Hepatocyte (in vitro differentiated cells): ENCODE measurements at regions not wholly inside any gene's neighbourhood (a gene's known extent, or its start where the extent isn't known, plus 50 kb on each side); places are given as distances from the start of the nearest gene placed in this dataset. TPM values are rescaled to one million over a fixed set of nuclear protein-coding genes. Genes with fewer than 3 reads are reported as not detected.
A peak's percentile ranks its signal among the peaks of the same experiment; 100 is the strongest.

Source experiments
- DNase-seq: peaks from one replicate; pipeline ENCODE4 v3.0.0-alpha.2; 2016; ENCODE audit warnings: low spot score
- H2AFZ ChIP-seq: fragments of 200-600 bp; sonication (generic); 2 replicates; pipeline ENCODE4 v1.6.0; 2016; ENCODE audit warnings: antibody characterized with exemption, mild to moderate bottlenecking
- H3K27ac ChIP-seq: fragments of 200-600 bp; sonication (generic); 2 replicates; pipeline ENCODE4 v1.5.1; 2016; ENCODE audit warnings: mild to moderate bottlenecking
- H3K27me3 ChIP-seq: fragments of 200-600 bp; sonication (generic); 2 replicates; pipeline ENCODE4 v1.6.1; 2016
- H3K36me3 ChIP-seq: fragments of 200-600 bp; sonication (generic); replicated peaks from 2 replicates; pipeline ENCODE4 v1.5.1; 2016; ENCODE audit warnings: low read depth; ENCODE audit not compliant: insufficient read depth
- H3K4me1 ChIP-seq: fragments of 200-600 bp; sonication (generic); 2 replicates; pipeline ENCODE4 v1.5.1; 2016; ENCODE audit warnings: mild to moderate bottlenecking, moderate library complexity; ENCODE audit not compliant: insufficient read depth
- H3K4me2 ChIP-seq: fragments of 200-600 bp; sonication (generic); 2 replicates; pipeline ENCODE4 v1.6.0; 2016
- H3K4me3 ChIP-seq: fragments of 200-600 bp; sonication (generic); 2 replicates; pipeline ENCODE4 v1.5.1; 2016; ENCODE audit warnings: mild to moderate bottlenecking
- H3K79me2 ChIP-seq: fragments of 200-600 bp; sonication (generic); 2 replicates; pipeline ENCODE4 v1.6.0; 2017; ENCODE audit warnings: mild to moderate bottlenecking
- H3K9me2 ChIP-seq: fragments of 200-600 bp; sonication (generic); replicated peaks from 2 replicates; pipeline ENCODE4 v1.6.0; 2017; ENCODE audit warnings: mild to moderate bottlenecking; ENCODE audit not compliant: insufficient read depth
- H3K9me3 ChIP-seq: fragments of 200-600 bp; sonication (generic); 2 replicates; pipeline ENCODE4 v1.5.1; 2016; ENCODE audit warnings: low read depth, mild to moderate bottlenecking
- H4K20me1 ChIP-seq: fragments of 200-600 bp; sonication (generic); 2 replicates; pipeline ENCODE4 v1.6.0; 2016; ENCODE audit warnings: mild to moderate bottlenecking; ENCODE audit not compliant: insufficient read depth, poor library complexity, severe bottlenecking
- EZH2 ChIP-seq: fragments of 200-600 bp; sonication (generic); IDR thresholded peaks from 2 replicates; pipeline ENCODE4 v1.6.1; 2016; ENCODE audit warnings: antibody characterized with exemption, mild to moderate bottlenecking, borderline replicate concordance
- EZH2phosphoT487 ChIP-seq: fragments of 200-600 bp; sonication (generic); IDR thresholded peaks from one replicate; pipeline ENCODE4 v1.6.1; 2018; ENCODE audit warnings: antibody characterized with exemption, mild to moderate bottlenecking, low read depth, moderate library complexity; ENCODE audit not compliant: unreplicated experiment, severe bottlenecking
- WGBS: methylation state at CpG from one replicate; pipeline ENCODE4 v1.1.6; 2016; ENCODE audit warnings: low lambda C conversion rate; ENCODE audit errors: missing lambda C conversion rate; 5-methylcytosine and 5-hydroxymethylcytosine counted together
- microRNA counts: library from miRNA; unstranded; fragments of <30 nt; microRNA quantifications from one replicate; lab custom pipeline; 2017
- microRNA-seq: library from miRNA; unstranded; fragments of <30 nt; microRNA quantifications from one replicate; pipeline ENCODE4, GENCODE V29; 2017
- small RNA-seq: library from RNA; depleted of rRNA; stranded (forward); fragments of <200 nt; gene quantifications from one replicate; pipeline ENCODE3, GENCODE V24; 2014
- TF ChIP-seq, protein P1 (sequence below): fragments of 200-600 bp; sonication (generic); IDR thresholded peaks from 2 replicates; pipeline ENCODE4 v1.5.1; 2016; ENCODE audit warnings: antibody characterized with exemption, mild to moderate bottlenecking; ENCODE audit not compliant: poor library complexity

DNA sequence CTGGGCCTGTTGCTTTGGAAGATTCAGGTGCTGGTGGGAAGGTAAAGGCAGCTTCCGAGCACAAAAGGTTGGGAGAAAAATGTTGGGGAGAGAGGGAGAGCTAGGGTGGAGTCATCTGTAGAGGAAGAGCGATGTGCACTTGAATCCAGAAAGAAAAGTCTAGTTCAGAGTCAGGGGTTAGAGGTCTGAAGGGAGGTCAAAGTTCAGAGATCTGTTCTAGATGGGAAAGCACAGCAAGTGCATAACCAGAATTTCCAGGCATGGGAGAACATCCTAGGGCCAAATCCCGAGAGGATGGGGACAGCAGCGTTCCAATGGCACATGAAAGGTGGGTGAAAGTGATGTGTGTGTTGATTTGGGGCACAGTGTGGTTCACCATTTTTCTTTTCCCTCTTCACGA, 51.5 kb upstream of the MKLN1 start:
- Histone ChIP-seq H3K79me2 (no peaks in the 10 kb centered on the region), H3K4me3 (no peak overlapping the region), H3K27me3 (no peaks in the 10 kb centered on the region), H3K27ac (no peak overlapping the region), H3K4me2 (no peak overlapping the region), H3K36me3 (no peaks in the 10 kb centered on the region), H3K9me2 (no peaks in the 10 kb centered on the region), H2AFZ (no peak overlapping the region), H3K4me1 (no peaks in the 10 kb centered on the region), H3K9me3 (no peaks in the 10 kb centered on the region), H4K20me1 (no peaks in the 10 kb centered on the region)
- no peak for TF ChIP-seq EZH2
- TF ChIP-seq, protein P1, sequence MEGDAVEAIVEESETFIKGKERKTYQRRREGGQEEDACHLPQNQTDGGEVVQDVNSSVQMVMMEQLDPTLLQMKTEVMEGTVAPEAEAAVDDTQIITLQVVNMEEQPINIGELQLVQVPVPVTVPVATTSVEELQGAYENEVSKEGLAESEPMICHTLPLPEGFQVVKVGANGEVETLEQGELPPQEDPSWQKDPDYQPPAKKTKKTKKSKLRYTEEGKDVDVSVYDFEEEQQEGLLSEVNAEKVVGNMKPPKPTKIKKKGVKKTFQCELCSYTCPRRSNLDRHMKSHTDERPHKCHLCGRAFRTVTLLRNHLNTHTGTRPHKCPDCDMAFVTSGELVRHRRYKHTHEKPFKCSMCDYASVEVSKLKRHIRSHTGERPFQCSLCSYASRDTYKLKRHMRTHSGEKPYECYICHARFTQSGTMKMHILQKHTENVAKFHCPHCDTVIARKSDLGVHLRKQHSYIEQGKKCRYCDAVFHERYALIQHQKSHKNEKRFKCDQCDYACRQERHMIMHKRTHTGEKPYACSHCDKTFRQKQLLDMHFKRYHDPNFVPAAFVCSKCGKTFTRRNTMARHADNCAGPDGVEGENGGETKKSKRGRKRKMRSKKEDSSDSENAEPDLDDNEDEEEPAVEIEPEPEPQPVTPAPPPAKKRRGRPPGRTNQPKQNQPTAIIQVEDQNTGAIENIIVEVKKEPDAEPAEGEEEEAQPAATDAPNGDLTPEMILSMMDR = no peak
- no peak for TF ChIP-seq EZH2phosphoT487
- DNase-seq = no peak
- 92% methylated on average over 5 of the region's 5 CpGs for WGBS

DNA sequence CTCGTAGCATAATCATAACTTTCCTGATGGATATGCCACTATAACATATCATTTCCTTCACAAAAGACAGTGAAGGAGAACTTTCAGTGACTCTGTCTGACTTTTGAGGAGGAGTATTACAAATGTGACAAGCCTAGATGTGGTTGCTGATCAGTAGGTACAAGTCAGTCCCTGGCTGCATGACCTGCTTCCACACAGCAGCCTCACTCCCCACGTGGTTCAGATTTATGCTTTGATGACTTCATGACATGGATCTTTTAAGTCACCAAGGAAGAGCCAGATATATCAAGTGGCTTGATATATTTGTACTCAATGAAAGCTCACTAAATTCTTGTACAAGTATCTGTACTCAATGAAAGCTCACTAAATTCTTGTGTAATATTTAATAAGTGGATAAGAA, 50.9 kb upstream of the MKLN1 start:
- WGBS = 83% methylated on average over 2 of the region's 2 CpGs

More for the DNA sequence above, 50.9 kb upstream of the MKLN1 start:
- Histone ChIP-seq H4K20me1 (no peaks in the 10 kb centered on the region), H2AFZ (no peak overlapping the region), H3K4me1 (no peaks in the 10 kb centered on the region), H3K9me3 (no peaks in the 10 kb centered on the region), H3K27me3 (no peaks in the 10 kb centered on the region), H3K79me2 (no peaks in the 10 kb centered on the region), H3K4me2 (no peak overlapping the region), H3K4me3 (no peak overlapping the region), H3K9me2 (no peaks in the 10 kb centered on the region), H3K27ac (no peak overlapping the region), H3K36me3 (no peaks in the 10 kb centered on the region)
- no peak for DNase-seq
- TF ChIP-seq EZH2 = no peak
- no peak for TF ChIP-seq EZH2phosphoT487
- TF ChIP-seq, protein P1 = no peak

MicroRNAs encoded in the stretch of these regions (microRNA counts, 767-probe panel; counts per million panel counts)
- microRNA hsa-miR-29a-3p (lab: Ali Mortazavi, UCI) = not detected

Small RNA genes in the stretch of these regions (microRNA-seq; reads per million reads assigned to microRNA genes)
- 3,482 reads per million, percentile 88 among the genes with 10 or more reads in this experiment for gene MIR29A

Small RNA genes in the stretch of these regions (small RNA-seq; reads per million reads assigned to genes)
- not detected for gene AC016831.3
- not detected for gene RNU6-1010P
